Activated naive CD8-positive, alpha-beta T cell treated with anti-CD3 and anti-CD28 coated beads, Interleukin-2, amount 50 U/mL, for 24 hours (primary cell): ENCODE measurements at regions not wholly inside any gene's neighbourhood (a gene's known extent, or its start where the extent isn't known, plus 50 kb on each side); places are given as distances from the start of the nearest gene placed in this dataset.

Source experiments
- ATAC-seq: fragments of 150-1000 bp; cut with Tn5 transposase; one replicate; pipeline ENCODE4 v1.10.0; 2021
- DNase-seq: peaks from one replicate; pipeline ENCODE4 v3.0.0; 2021
- H3K27ac Mint-ChIP-seq: one replicate; pipeline ENCODE4 v1.8.0; 2021; ENCODE audit warnings: mild to moderate bottlenecking, mixed read lengths
- H3K27me3 Mint-ChIP-seq: one replicate; pipeline ENCODE4 v1.8.0; 2021; ENCODE audit warnings: mixed read lengths
- H3K36me3 Mint-ChIP-seq: one replicate; pipeline ENCODE4 v1.8.0; 2021; ENCODE audit warnings: low read depth, mixed read lengths
- H3K4me1 Mint-ChIP-seq: one replicate; pipeline ENCODE4 v1.8.0; 2021; ENCODE audit warnings: mixed read lengths
- H3K4me3 Mint-ChIP-seq: one replicate; pipeline ENCODE4 v1.8.0; 2021; ENCODE audit warnings: mild to moderate bottlenecking, moderate library complexity, mixed read lengths
- H3K9me3 Mint-ChIP-seq: one replicate; pipeline ENCODE4 v1.8.0; 2021; ENCODE audit warnings: mixed read lengths

- no peak for ATAC-seq
Measured at GRCh38 chr9:11318946-11319345, 706.1 kb upstream of the PTPRD start.

GRCh38 chr9:11319538-11319937 lies 706.7 kb upstream of the PTPRD start:
- H3K4me1 Mint-ChIP-seq, result no peaks in the 10 kb centered on the region
- DNase-seq (no peak), ATAC-seq (no peak)
- no peaks in the 10 kb centered on the region for H3K27me3 Mint-ChIP-seq
- H3K4me3 Mint-ChIP-seq, result no peak overlapping the region
- no peak overlapping the region for H3K27ac Mint-ChIP-seq
- H3K36me3 Mint-ChIP-seq, result no peaks in the 10 kb centered on the region
- H3K9me3 Mint-ChIP-seq, result peaks cover 3% of the 10 kb centered on the region

More at GRCh38 chr9:11318946-11319345, 706.1 kb upstream of the PTPRD start:
- Mint-ChIP-seq H3K4me1 (no peaks in the 10 kb centered on the region), H3K9me3 (peaks cover 3% of the 10 kb centered on the region), H3K36me3 (no peaks in the 10 kb centered on the region), H3K4me3 (no peak overlapping the region), H3K27ac (no peak overlapping the region), H3K27me3 (no peaks in the 10 kb centered on the region)
- DNase-seq, result no peak

DNA sequence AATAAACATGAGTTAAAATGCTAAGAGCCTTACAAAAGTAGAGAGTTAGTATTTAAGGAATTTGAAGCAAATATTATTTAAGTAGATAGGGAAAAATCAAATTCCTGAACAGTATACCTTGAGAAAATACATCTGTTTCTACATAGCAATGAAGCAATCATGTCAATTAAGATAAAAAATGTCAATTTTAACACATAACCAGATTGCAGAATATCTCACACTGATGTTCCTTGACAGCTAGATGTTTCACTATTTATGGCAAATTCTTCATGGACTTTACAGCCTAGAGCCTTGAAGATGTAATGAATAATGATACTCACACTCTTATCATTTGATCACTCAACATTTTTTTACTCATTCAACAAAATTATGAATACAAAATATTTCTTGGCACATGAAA lies 708.2 kb upstream of the PTPRD start:
- no peak overlapping the region for H3K4me3 Mint-ChIP-seq
- no peaks in the 10 kb centered on the region for H3K27me3 Mint-ChIP-seq
- ATAC-seq (no peak), DNase-seq (no peak)
- no peak overlapping the region for H3K27ac Mint-ChIP-seq
- no peaks in the 10 kb centered on the region for H3K4me1 Mint-ChIP-seq
- peaks cover 3% of the 10 kb centered on the region for H3K9me3 Mint-ChIP-seq
- H3K36me3 Mint-ChIP-seq, result no peaks in the 10 kb centered on the region

GRCh38 chr9:11323457-11323856 lies 710.7 kb upstream of the PTPRD start:
- no peaks in the 10 kb centered on the region for H3K36me3 Mint-ChIP-seq
- H3K27me3 Mint-ChIP-seq, result no peaks in the 10 kb centered on the region
- DNase-seq (no peak), ATAC-seq (no peak)
- H3K9me3 Mint-ChIP-seq, result peaks cover 6% of the 10 kb centered on the region
- no peak overlapping the region for H3K4me3 Mint-ChIP-seq
- no peaks in the 10 kb centered on the region for H3K4me1 Mint-ChIP-seq
- H3K27ac Mint-ChIP-seq, result no peak overlapping the region

DNA sequence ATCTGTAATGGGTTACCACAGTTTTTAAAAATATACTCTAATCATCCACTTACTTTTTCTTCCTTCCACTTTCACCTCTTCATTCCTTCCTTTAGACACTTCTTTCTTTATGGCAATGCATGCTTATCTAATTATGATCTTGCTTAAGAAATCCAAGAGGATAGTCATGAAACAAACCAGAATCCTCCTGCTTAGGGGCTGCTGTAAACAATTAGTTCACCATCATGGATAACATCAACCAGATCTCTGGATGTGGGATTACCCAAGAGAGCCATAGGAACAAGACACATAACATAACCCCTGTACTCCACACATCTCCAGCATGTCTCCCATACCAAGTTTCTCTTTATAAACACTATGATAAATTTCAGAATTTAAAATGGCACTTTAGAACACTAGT lies 713.4 kb upstream of the PTPRD start:
- no peaks in the 10 kb centered on the region for H3K36me3 Mint-ChIP-seq
- peaks cover 11% of the 10 kb centered on the region for H3K9me3 Mint-ChIP-seq
- no peak overlapping the region for H3K27ac Mint-ChIP-seq
- H3K4me1 Mint-ChIP-seq, result no peaks in the 10 kb centered on the region
- no peaks in the 10 kb centered on the region for H3K27me3 Mint-ChIP-seq
- ATAC-seq (no peak), DNase-seq (no peak)
- no peak overlapping the region for H3K4me3 Mint-ChIP-seq

DNA sequence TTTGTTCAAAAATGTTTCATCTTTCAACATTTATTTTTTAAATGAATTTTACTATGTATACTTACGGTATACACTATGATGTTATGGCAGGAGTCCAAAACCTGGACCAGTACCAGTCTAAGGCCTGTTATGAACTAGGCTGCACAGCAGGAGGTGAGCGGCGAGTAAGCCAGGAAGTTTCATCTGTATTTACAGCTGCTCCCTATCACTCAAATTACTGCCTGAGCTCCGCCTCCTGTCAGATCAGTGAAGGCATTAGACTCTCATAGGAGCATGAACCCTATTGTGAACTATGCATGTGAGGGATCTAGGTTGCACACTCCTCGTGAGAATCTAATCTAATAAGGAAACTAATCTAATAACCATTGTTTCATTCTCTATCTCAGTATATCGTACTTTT lies 715.5 kb upstream of the PTPRD start:
- Mint-ChIP-seq H3K9me3 (peaks cover 11% of the 10 kb centered on the region), H3K27ac (no peak overlapping the region), H3K36me3 (no peaks in the 10 kb centered on the region), H3K27me3 (no peaks in the 10 kb centered on the region), H3K4me1 (no peaks in the 10 kb centered on the region), H3K4me3 (no peak overlapping the region)
- DNase-seq (no peak), ATAC-seq (no peak)

DNA sequence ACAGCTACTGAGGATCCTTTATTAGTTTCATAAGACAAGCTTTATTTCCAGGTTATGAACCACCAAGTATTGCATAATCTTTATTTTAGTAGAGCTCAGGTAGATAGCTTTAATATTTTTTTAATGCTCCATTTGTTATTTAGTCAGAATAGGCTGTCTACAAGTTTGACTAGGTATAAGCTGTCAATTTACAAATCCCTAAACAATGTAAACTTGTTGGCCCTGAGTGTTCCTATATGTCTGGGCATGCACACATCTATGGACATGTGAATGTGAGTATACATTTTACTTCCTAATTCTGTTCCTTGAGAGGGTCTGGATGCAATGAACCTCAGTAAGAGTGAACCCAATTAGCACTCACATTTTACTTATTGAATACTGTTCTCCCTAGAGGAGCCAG lies 722.2 kb upstream of the PTPRD start:
- no peak for DNase-seq
- no peak for ATAC-seq
- H3K4me1 Mint-ChIP-seq, result no peaks in the 10 kb centered on the region
- H3K27me3 Mint-ChIP-seq, result no peaks in the 10 kb centered on the region
- H3K27ac Mint-ChIP-seq, result no peak overlapping the region
- no peaks in the 10 kb centered on the region for H3K36me3 Mint-ChIP-seq
- peaks cover 11% of the 10 kb centered on the region for H3K9me3 Mint-ChIP-seq
- H3K4me3 Mint-ChIP-seq, result no peak overlapping the region

DNA sequence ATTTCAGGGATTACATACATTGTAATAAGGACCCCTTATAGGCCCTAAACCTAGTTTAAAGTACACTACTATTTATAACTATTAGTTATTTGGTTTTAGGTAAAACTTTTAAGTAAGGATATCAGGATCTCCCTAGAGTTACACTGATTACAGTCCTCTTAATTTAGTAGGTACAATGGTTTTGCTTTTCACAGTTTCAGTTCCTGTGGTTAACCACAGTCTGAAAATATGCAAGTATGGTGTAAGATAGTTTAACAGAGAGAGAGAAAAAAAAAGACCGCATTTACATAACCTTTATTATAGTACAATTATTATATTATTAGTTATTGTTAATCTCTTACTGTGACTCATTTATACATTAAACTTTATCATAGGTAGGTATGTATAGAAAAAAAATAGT lies 725.3 kb upstream of the PTPRD start:
- no peaks in the 10 kb centered on the region for H3K27me3 Mint-ChIP-seq
- no peak for DNase-seq
- H3K9me3 Mint-ChIP-seq, result peaks cover 16% of the 10 kb centered on the region
- no peak overlapping the region for H3K4me3 Mint-ChIP-seq
- no peak overlapping the region for H3K27ac Mint-ChIP-seq
- no peaks in the 10 kb centered on the region for H3K36me3 Mint-ChIP-seq
- H3K4me1 Mint-ChIP-seq, result no peaks in the 10 kb centered on the region
- no peak for ATAC-seq

- Mint-ChIP-seq H3K9me3 (peaks cover 10% of the 10 kb centered on the region), H3K27ac (no peak overlapping the region), H3K4me3 (no peak overlapping the region), H3K36me3 (no peaks in the 10 kb centered on the region), H3K27me3 (no peaks in the 10 kb centered on the region), H3K4me1 (no peaks in the 10 kb centered on the region)
- no peak for DNase-seq
- ATAC-seq, result no peak
Measured at GRCh38 chr9:11340654-11341053, 727.9 kb upstream of the PTPRD start.

DNA sequence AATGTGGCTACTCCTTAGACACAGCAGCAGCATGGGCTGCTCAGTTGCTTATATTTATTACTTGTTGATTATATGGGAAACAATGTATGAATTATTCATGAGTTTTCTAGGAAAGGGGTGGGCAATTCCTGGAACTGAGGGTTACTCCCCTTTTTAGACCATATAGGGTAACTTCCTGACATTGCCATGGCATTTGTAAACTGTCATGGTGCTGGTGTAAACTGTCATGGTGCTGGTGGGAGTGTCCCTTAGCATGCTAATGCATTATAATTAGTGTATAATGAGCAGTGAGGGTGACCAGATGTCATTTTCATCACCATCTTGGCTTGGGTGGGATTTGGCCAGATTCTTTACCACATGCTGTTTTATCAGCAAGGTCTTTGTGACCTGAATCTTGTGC lies 734.6 kb upstream of the PTPRD start:
- no peak overlapping the region for H3K27ac Mint-ChIP-seq
- peaks cover 27% of the 10 kb centered on the region for H3K9me3 Mint-ChIP-seq
- ATAC-seq (no peak), DNase-seq (no peak)
- H3K4me3 Mint-ChIP-seq, result no peak overlapping the region
- no peaks in the 10 kb centered on the region for H3K4me1 Mint-ChIP-seq
- no peaks in the 10 kb centered on the region for H3K36me3 Mint-ChIP-seq
- no peaks in the 10 kb centered on the region for H3K27me3 Mint-ChIP-seq

- H3K27me3 Mint-ChIP-seq, result no peaks in the 10 kb centered on the region
- H3K4me1 Mint-ChIP-seq, result no peaks in the 10 kb centered on the region
- H3K27ac Mint-ChIP-seq, result no peak overlapping the region
- H3K4me3 Mint-ChIP-seq, result no peak overlapping the region
- DNase-seq, result no peak
- no peak for ATAC-seq
- peaks cover 31% of the 10 kb centered on the region for H3K9me3 Mint-ChIP-seq
- H3K36me3 Mint-ChIP-seq, result no peaks in the 10 kb centered on the region
Measured at GRCh38 chr9:11348366-11348765, 735.6 kb upstream of the PTPRD start.

DNA sequence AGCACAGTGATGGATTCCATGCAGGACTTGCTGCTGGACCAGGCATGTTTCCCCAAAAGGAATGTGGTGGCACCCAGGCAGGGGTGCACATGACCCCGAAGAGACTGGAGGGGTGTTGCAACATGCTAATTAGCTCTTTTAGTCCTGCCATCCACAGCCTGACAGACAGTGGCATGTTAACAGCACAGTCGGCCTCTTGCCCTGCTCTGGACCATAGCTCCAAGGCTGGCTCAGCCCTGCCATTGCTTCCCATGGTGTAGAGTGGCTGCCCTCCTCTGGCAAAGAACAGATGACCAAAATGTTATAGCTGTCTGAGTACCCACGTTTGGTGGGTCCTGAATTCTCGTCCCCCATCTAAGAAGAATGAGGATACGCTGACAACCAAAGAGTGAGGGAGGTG lies 736.4 kb upstream of the PTPRD start:
- H3K27me3 Mint-ChIP-seq, result no peaks in the 10 kb centered on the region
- peaks cover 31% of the 10 kb centered on the region for H3K9me3 Mint-ChIP-seq
- no peak overlapping the region for H3K4me3 Mint-ChIP-seq
- ATAC-seq, result no peak
- no peak overlapping the region for H3K27ac Mint-ChIP-seq
- no peaks in the 10 kb centered on the region for H3K4me1 Mint-ChIP-seq
- no peak for DNase-seq
- H3K36me3 Mint-ChIP-seq, result no peaks in the 10 kb centered on the region

GRCh38 chr9:11352612-11353011 lies 739.8 kb upstream of the PTPRD start:
- no peaks in the 10 kb centered on the region for H3K36me3 Mint-ChIP-seq
- no peaks in the 10 kb centered on the region for H3K27me3 Mint-ChIP-seq
- no peak for DNase-seq
- no peaks in the 10 kb centered on the region for H3K4me1 Mint-ChIP-seq
- no peak for ATAC-seq
- no peak overlapping the region for H3K4me3 Mint-ChIP-seq
- H3K27ac Mint-ChIP-seq, result no peak overlapping the region
- H3K9me3 Mint-ChIP-seq, result peaks cover 26% of the 10 kb centered on the region

DNA sequence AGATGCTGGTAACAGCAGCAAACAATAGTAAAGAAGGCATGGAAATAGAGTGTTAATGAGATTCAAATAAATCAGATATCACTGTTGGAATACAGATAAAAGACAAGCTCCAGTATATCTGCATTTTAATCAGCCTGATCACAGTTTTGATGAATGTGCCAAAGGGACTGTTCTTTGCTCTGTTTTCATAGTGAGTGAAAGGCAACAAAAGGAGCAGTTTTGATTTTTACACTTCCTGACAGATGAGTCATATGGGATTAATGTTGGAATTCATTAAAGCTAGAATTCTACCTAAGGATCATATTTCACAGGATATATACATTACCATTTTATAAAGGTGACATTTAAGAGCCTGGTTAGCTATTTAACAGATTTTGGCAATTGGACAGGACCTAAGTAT lies 743.3 kb upstream of the PTPRD start:
- no peaks in the 10 kb centered on the region for H3K4me1 Mint-ChIP-seq
- no peak for ATAC-seq
- no peaks in the 10 kb centered on the region for H3K36me3 Mint-ChIP-seq
- peaks cover 25% of the 10 kb centered on the region for H3K9me3 Mint-ChIP-seq
- H3K27ac Mint-ChIP-seq, result no peak overlapping the region
- no peak for DNase-seq
- no peaks in the 10 kb centered on the region for H3K27me3 Mint-ChIP-seq
- no peak overlapping the region for H3K4me3 Mint-ChIP-seq

GRCh38 chr9:11366585-11367129 lies 753.9 kb upstream of the PTPRD start:
- H3K4me1 Mint-ChIP-seq, result no peaks in the 10 kb centered on the region
- no peaks in the 10 kb centered on the region for H3K36me3 Mint-ChIP-seq
- no peaks in the 10 kb centered on the region for H3K27me3 Mint-ChIP-seq
- no peak overlapping the region for H3K4me3 Mint-ChIP-seq
- peaks cover 13% of the 10 kb centered on the region for H3K9me3 Mint-ChIP-seq
- no peak for ATAC-seq
- H3K27ac Mint-ChIP-seq, result no peak overlapping the region
- no peak for DNase-seq

GRCh38 chr9:11374926-11375325 lies 762.1 kb upstream of the PTPRD start:
- Mint-ChIP-seq H3K4me3 (no peak overlapping the region), H3K27ac (no peak overlapping the region), H3K4me1 (no peaks in the 10 kb centered on the region), H3K36me3 (no peaks in the 10 kb centered on the region), H3K27me3 (no peaks in the 10 kb centered on the region), H3K9me3 (peaks cover 17% of the 10 kb centered on the region)
- DNase-seq, result no peak
- no peak for ATAC-seq
